Transverse colon (tissue), 3 donors: ENCODE measurements at regions not wholly inside any gene's neighbourhood (a gene's known extent, or its start where the extent isn't known, plus 50 kb on each side); places are given as distances from the start of the nearest gene placed in this dataset.

Experiments used
- EP300 ChIP-seq: sonication (generic); formaldehyde crosslinking; IDR thresholded peaks from one replicate; pipeline ENCODE4 v1.6.1; 2017; ENCODE audit warnings: antibody characterized with exemption, low read depth
- TF ChIP-seq, protein P1 (sequence below), 5 experiments: fragments of 200-600 bp in 3 of 5; fragments of 450-650 bp in 2 of 5; sonication (generic) in 3 of 5; IDR thresholded peaks; 1 replicate in 2 of 5; 2 replicates in 3 of 5; pipeline ENCODE4 v1.5.1; 2016 to 2017; ENCODE audit warnings: antibody characterized with exemption in 5 of 5, inconsistent platforms in 3 of 5, mild to moderate bottlenecking in 2 of 5, moderate library complexity in 1 of 5

DNA sequence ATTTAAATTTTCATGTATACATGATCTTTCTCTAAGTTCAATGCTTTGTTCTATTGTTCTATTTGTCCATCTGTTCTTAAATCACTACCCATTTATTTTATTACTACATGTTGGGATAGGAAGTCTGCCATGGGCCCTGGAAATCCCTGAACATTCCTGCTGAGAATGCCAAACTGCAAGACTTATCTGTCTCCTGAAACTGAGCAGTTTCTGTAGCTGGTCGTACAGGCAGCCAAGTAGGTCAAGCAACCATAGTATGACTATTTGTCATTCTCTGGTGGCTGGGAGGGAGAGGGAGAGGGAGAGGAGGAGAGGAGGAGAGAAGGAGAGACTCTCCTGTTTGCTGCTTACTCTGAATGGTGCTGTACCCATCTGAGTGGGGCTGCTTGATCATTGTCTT lies 82.8 kb upstream of the SNX19 start:
- TF ChIP-seq, protein P1, sequence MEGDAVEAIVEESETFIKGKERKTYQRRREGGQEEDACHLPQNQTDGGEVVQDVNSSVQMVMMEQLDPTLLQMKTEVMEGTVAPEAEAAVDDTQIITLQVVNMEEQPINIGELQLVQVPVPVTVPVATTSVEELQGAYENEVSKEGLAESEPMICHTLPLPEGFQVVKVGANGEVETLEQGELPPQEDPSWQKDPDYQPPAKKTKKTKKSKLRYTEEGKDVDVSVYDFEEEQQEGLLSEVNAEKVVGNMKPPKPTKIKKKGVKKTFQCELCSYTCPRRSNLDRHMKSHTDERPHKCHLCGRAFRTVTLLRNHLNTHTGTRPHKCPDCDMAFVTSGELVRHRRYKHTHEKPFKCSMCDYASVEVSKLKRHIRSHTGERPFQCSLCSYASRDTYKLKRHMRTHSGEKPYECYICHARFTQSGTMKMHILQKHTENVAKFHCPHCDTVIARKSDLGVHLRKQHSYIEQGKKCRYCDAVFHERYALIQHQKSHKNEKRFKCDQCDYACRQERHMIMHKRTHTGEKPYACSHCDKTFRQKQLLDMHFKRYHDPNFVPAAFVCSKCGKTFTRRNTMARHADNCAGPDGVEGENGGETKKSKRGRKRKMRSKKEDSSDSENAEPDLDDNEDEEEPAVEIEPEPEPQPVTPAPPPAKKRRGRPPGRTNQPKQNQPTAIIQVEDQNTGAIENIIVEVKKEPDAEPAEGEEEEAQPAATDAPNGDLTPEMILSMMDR (IDR thresholded peaks at IDR 0.05) = no peak
- no peak for TF ChIP-seq EP300
